Muscle layer of duodenum (tissue), 2 donors: ENCODE measurements at regions not wholly inside any gene's neighbourhood (a gene's known extent, or its start where the extent isn't known, plus 50 kb on each side); places are given as distances from the start of the nearest gene placed in this dataset.

Source experiments
- H3K27ac ChIP-seq: one replicate; pipeline ENCODE4 v1.7.0; 2013; ENCODE audit warnings: mild to moderate bottlenecking, low read length
- H3K27me3 ChIP-seq: one replicate; pipeline ENCODE4 v1.7.0; 2013; ENCODE audit warnings: low read depth, mild to moderate bottlenecking, control low read depth, low read length
- H3K36me3 ChIP-seq, 2 donors: one replicate each; pipeline ENCODE4 v1.7.0; 2013; ENCODE audit warnings: low read length in 2 of 2, control low read depth in 1 of 2, mild to moderate bottlenecking in 1 of 2; ENCODE audit not compliant: insufficient read depth in 2 of 2, control insufficient read depth in 1 of 2
- H3K4me1 ChIP-seq, 2 donors: one replicate each; pipeline ENCODE4 v1.7.0; 2013; ENCODE audit warnings: low read length in 2 of 2, mild to moderate bottlenecking in 2 of 2, control low read depth in 1 of 2, moderate library complexity in 1 of 2; ENCODE audit not compliant: insufficient read depth in 2 of 2, control insufficient read depth in 1 of 2
- H3K4me3 ChIP-seq, 2 donors: one replicate each; pipeline ENCODE4 v1.7.0; 2013; ENCODE audit warnings: low read length in 2 of 2, low read depth in 1 of 2, mild to moderate bottlenecking in 1 of 2
- H3K9me3 ChIP-seq, 2 donors: one replicate each; pipeline ENCODE4 v1.7.0; 2013; ENCODE audit warnings: low read length in 2 of 2, control low read depth in 1 of 2, mild to moderate bottlenecking in 1 of 2; ENCODE audit not compliant: control insufficient read depth in 1 of 2
- donor health status: healthy.

- no peaks in the 10 kb centered on the region for H3K4me1 ChIP-seq
- H3K4me3 ChIP-seq, result no peak overlapping the region
- no peak overlapping the region for H3K27ac ChIP-seq
- H3K36me3 ChIP-seq, result no peaks in the 10 kb centered on the region
- no peaks in the 10 kb centered on the region for H3K27me3 ChIP-seq
- no peaks in the 10 kb centered on the region for H3K9me3 ChIP-seq
Measured at GRCh38 chr1:177441281-177441680, 270.5 kb downstream of the BRINP2 start.

- no peak overlapping the region for H3K27ac ChIP-seq
- H3K4me1 ChIP-seq, result no peaks in the 10 kb centered on the region
Measured at GRCh38 chr1:177440821-177441220, 270.1 kb downstream of the BRINP2 start.

GRCh38 chr1:177439301-177439700 lies 268.5 kb downstream of the BRINP2 start:
- Histone ChIP-seq H3K9me3 (no peaks in the 10 kb centered on the region), H3K4me1 (no peaks in the 10 kb centered on the region), H3K27ac (no peak overlapping the region), H3K36me3 (no peaks in the 10 kb centered on the region), H3K27me3 (no peaks in the 10 kb centered on the region), H3K4me3 (no peak overlapping the region)

More at GRCh38 chr1:177440821-177441220, 270.1 kb downstream of the BRINP2 start:
- no peaks in the 10 kb centered on the region for H3K9me3 ChIP-seq
- H3K27me3 ChIP-seq, result no peaks in the 10 kb centered on the region
- H3K36me3 ChIP-seq, result no peaks in the 10 kb centered on the region
- no peak overlapping the region for H3K4me3 ChIP-seq

- H3K4me3 ChIP-seq, result no peak overlapping the region
- no peaks in the 10 kb centered on the region for H3K36me3 ChIP-seq
- H3K27me3 ChIP-seq, result no peaks in the 10 kb centered on the region
- no peak overlapping the region for H3K27ac ChIP-seq
- no peaks in the 10 kb centered on the region for H3K4me1 ChIP-seq
- no peaks in the 10 kb centered on the region for H3K9me3 ChIP-seq
Measured at GRCh38 chr1:177435364-177435763, 264.6 kb downstream of the BRINP2 start.

- H3K36me3 ChIP-seq, result no peaks in the 10 kb centered on the region
- H3K4me1 ChIP-seq, result no peaks in the 10 kb centered on the region
- no peak overlapping the region for H3K27ac ChIP-seq
- H3K27me3 ChIP-seq, result no peaks in the 10 kb centered on the region
- no peaks in the 10 kb centered on the region for H3K9me3 ChIP-seq
- no peak overlapping the region for H3K4me3 ChIP-seq
Measured at GRCh38 chr1:177432897-177433296, 262.1 kb downstream of the BRINP2 start.

GRCh38 chr1:177431123-177431522 lies 260.4 kb downstream of the BRINP2 start:
- Histone ChIP-seq H3K36me3 (no peaks in the 10 kb centered on the region), H3K9me3 (no peaks in the 10 kb centered on the region), H3K4me1 (no peaks in the 10 kb centered on the region), H3K4me3 (no peak overlapping the region), H3K27me3 (no peaks in the 10 kb centered on the region), H3K27ac (no peak overlapping the region)

- H3K36me3 ChIP-seq, result no peaks in the 10 kb centered on the region
- no peaks in the 10 kb centered on the region for H3K27me3 ChIP-seq
- H3K4me3 ChIP-seq, result no peak overlapping the region
- H3K9me3 ChIP-seq, result no peaks in the 10 kb centered on the region
- H3K4me1 ChIP-seq, result no peaks in the 10 kb centered on the region
- no peak overlapping the region for H3K27ac ChIP-seq
Measured at GRCh38 chr1:177429234-177429633, 258.5 kb downstream of the BRINP2 start.

- no peaks in the 10 kb centered on the region for H3K36me3 ChIP-seq
- H3K27ac ChIP-seq, result no peak overlapping the region
- no peaks in the 10 kb centered on the region for H3K27me3 ChIP-seq
Measured at GRCh38 chr1:177427811-177428210, 257.1 kb downstream of the BRINP2 start.

GRCh38 chr1:177426497-177426896 lies 255.7 kb downstream of the BRINP2 start:
- Histone ChIP-seq H3K36me3 (no peaks in the 10 kb centered on the region), H3K4me1 (no peaks in the 10 kb centered on the region), H3K27ac (no peak overlapping the region), H3K9me3 (no peaks in the 10 kb centered on the region), H3K27me3 (no peaks in the 10 kb centered on the region), H3K4me3 (no peak overlapping the region)

More at GRCh38 chr1:177427811-177428210, 257.1 kb downstream of the BRINP2 start:
- no peaks in the 10 kb centered on the region for H3K4me1 ChIP-seq
- H3K4me3 ChIP-seq, result no peak overlapping the region
- no peaks in the 10 kb centered on the region for H3K9me3 ChIP-seq

- H3K4me3 ChIP-seq, result no peak overlapping the region
- H3K9me3 ChIP-seq, result no peaks in the 10 kb centered on the region
- H3K4me1 ChIP-seq, result no peaks in the 10 kb centered on the region
- no peaks in the 10 kb centered on the region for H3K36me3 ChIP-seq
- no peak overlapping the region for H3K27ac ChIP-seq
- H3K27me3 ChIP-seq, result no peaks in the 10 kb centered on the region
Measured at GRCh38 chr1:177425199-177425598, 254.4 kb downstream of the BRINP2 start.

- no peaks in the 10 kb centered on the region for H3K27me3 ChIP-seq
- no peak overlapping the region for H3K4me3 ChIP-seq
- no peak overlapping the region for H3K27ac ChIP-seq
- no peaks in the 10 kb centered on the region for H3K4me1 ChIP-seq
- no peaks in the 10 kb centered on the region for H3K36me3 ChIP-seq
- H3K9me3 ChIP-seq, result no peaks in the 10 kb centered on the region
Measured at GRCh38 chr1:177424744-177425143, 254.0 kb downstream of the BRINP2 start.

- H3K9me3 ChIP-seq, result no peaks in the 10 kb centered on the region
- H3K36me3 ChIP-seq, result no peaks in the 10 kb centered on the region
- H3K4me3 ChIP-seq, result no peak overlapping the region
- H3K27ac ChIP-seq, result no peak overlapping the region
- no peaks in the 10 kb centered on the region for H3K4me1 ChIP-seq
- H3K27me3 ChIP-seq, result no peaks in the 10 kb centered on the region
Measured at GRCh38 chr1:177423090-177423489, 252.3 kb downstream of the BRINP2 start.
